SKM-1 treated with dmso at 0.1 percent for 144 hours (cell line): ENCODE measurements at regions not wholly inside any gene's neighbourhood (a gene's known extent, or its start where the extent isn't known, plus 50 kb on each side); places are given as distances from the start of the nearest gene placed in this dataset.

Experiments used
- DNase-seq: peaks from one replicate; lab custom pipeline; 2025; ENCODE audit not compliant: unreplicated experiment; lab: John Stamatoyannopoulos, UW

DNA sequence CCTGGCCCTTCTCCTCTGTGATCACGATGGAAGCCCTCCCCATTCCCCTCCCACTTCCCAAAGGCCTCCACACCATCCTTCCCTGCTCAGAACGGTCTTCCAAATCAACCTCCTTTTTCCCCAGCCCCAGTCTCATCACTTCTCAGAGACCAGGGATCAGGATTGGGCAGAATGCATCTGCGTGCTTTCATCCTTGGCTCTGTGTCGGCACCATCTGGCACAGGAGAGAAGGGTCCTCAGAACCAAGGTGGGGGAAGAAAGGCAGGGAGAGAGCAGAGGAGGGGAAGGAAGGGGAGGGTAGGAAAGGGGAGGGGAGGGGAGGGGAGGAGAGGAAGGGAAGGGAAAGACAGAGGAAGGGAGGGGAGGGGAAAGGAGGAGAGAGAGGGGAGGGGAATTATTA, 52.4 kb upstream of the FICD start:
- no peak for DNase-seq

DNA sequence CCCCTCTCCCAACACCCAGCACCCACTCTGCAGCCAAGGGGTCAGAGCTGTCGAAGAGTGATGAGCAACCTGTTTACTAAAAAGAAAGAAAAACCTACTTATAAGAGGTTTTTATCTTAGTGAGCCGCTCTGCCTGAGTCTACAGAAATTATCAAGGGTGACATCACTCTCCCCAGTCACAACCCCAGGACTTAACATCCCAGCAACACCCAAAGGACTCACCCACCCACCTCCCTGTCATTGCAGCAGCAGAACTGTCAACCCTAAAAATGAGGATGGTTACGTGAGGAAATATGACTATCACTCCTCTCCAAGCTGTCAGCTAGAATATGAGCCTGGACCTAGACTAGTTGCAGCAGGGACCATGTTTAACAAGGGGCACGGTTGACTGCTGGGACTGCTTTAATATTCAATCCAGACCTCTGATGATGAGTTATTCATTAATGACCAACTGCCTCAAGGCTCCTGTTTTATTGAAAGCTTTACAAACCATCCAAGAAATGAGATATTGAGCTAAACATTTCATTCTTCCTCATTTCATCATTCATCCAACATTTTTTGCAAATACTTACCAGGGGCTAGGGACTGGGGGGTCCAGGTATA, 53.9 kb upstream of the FICD start:
- no peak for DNase-seq

DNA sequence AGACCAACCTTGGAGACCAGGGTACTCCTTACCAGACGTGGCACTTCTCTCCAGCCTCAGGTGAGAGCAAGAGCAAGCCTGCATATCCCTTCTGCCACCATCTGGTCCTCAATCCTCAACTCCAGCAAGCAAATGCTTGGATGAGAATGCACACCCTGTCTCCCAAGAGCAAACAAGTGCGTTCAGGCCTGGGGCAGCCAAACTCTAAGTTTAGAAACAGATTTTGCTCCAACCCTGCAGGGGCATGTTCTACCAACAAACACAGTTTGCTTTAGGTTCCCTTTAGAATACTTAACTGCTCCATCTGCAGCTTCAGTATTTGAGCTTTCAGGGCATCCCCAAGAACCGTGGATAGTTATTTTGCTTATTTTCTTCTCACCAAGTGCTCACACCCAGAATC, 55.9 kb upstream of the FICD start:
- DNase-seq: no peak

DNA sequence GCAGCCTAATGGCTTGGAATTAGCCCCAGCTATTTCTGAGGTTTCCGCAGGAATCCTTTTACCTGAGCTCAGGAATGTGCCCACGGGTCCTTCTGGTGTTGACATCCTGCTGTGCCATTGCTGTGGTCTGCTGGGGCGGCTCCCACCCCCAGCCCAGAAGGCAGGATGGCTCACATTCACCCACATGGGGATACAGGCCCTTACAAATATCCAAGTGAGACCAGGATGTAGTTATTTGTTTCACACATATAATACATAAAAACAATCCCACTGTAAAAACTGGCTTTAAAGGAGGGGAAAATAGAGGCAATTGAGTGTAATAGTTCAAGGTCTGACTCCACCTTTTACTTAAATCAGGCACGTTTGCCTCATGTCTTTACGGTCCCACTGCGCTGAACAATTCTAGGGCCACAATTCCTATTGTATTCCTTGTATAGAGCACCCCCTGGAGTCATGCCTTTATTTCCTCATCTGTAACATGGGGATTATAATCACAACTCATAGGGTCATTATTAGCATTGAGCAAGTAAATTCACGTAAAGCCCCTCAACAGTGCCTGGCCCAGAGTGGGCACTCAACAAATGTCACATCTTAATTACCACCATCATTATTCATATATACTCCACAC, 57.2 kb upstream of the FICD start:
- DNase-seq: no peak

DNA sequence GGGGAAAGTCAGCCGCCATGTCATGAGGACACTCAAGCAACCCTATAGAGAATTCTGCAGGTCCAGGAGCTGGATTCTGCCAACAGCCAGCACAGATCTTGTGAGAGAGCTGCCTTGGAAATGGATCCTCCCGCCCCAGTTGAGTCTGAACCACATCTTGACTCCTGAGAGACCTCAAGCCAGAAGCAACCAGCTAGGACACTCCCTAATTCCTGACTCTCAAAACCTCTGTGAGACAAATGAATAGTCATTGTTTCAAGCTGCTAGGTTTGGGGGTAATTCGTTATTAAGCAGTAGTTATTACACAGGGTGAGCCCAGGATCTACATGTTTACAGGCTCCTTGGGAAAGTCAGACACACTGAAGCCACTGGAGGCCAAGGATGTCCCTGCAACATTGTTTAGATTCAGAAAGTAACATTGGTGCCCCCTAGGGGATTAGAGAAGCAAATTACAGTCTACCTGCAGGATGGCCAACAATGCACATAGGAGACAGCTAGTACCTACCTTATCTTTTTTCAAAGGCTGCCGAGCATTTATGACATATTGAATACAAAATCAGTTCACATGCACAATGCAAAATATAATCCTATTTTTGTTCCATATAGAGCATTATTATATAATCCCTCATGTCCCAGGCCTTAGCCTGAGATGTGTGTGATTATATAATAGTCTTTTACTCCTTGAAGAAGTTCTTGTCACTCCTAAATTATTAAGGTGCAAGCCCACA, 57.9 kb upstream of the FICD start:
- DNase-seq: peak; percentile 1

DNA sequence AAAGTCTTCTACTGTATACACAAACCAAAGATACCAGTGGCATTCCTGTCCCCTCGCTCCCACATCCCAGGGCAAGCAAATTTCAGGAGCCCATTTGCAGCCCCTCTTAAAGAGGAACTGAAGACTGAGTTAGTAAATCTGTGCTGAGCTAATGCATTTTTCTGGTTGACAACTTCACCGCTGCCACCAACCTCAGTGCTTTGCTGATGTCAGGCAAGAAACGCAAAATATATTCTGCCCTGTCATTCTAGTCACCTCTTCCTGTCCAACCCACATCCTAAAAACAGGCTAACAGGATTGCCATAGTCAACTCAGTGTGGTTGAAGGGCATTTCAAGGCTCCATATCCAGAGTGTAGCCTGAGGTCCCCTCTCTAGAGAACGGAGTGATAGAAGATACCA, 59.4 kb upstream of the FICD start:
- no peak for DNase-seq

DNA sequence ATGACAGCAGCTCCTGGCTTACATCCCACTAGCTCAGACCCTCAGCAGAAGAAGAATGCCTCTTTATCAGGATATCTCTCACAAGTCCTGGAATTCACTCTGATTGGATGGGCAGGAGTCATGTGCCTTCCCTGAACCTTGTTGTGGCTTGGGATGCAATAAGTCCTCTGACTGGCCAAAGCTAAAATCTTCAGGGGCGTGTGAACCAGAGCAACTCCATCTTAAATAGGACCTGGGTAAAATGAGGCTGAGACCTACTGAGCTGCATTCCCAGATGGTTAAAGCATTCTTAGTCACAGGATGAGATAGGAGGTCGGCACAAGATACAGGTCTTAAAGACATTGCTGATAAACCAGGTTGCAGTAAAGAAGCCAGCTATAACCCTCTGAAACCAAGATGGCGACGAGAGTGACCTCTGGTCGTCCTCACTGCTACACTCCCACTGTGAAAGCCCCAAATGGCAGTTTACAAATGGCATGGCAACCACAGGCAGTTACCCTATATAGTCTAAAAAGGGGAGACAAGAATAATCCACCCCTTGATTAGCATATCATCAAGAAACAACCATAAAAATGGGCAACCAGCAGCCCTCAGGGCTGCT, 60.4 kb upstream of the FICD start:
- DNase-seq: no peak

DNA sequence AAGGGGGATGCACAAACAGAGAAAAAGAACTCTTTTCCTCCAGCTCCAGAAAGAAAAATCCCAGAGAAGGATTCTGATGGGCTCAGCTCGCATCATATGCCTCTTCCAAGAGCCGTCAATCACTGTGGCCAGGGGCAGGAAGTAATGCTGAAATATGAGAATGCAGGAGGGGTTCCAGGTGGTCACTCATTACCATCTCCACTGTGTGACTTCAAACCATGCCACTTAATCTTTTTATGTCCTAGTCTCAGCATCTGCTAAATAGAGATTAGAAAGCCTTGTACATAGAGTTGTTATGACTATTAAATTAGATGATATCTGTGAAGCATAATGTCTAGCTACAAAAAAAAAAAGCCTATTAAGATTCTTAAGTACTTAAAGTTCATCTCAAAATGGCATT, 65.6 kb upstream of the FICD start:
- no peak for DNase-seq

DNA sequence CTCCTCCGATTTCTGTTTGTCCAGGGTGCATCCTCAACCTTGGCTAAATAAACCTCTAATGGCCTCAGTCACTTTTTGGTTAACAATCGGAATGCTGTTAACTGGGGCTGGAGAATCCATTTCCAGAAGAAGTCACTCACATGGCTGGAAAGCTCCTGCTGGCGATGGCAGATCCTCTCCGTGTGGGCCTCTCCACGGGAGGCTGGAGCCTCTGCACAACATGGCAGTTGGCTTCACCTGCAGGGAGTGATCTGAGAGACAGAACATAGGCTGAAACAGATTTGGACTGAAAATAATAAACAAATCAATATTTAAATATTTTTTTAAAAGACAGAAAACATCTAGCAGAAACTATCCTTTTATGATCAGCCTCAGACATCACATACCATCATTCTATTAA, 66.8 kb upstream of the FICD start:
- no peak for DNase-seq

DNA sequence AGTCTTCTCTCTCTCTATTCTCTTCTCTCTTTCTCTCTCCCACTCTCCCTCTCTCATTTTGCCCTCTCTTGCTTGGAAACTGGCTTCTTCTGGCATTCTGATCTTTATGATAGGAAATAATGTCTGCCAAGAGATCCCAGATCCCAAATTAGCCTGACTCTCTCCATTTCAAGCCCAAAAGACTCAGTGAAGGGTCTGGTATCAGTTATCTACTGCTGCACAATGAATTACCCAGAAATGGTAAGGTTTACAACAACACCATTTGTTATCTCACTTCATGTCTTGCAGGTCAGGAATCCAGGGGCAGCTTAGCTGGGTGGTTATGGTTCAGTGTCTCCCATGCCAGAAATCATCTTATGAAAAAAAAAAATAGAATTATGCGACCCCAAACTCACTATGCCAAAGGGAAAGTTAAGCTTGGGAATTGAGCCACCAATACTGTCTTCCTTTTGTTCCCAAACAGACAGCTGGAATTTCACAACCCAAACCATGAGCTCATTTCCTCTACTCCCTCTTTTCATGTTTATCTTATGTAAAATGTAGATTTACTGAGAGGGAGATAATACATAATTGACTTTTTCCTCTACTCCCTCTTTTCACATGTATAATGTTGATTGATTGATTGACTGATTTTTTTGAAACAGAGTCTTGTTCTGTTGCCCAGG, 67.8 kb upstream of the FICD start:
- no peak for DNase-seq

DNA sequence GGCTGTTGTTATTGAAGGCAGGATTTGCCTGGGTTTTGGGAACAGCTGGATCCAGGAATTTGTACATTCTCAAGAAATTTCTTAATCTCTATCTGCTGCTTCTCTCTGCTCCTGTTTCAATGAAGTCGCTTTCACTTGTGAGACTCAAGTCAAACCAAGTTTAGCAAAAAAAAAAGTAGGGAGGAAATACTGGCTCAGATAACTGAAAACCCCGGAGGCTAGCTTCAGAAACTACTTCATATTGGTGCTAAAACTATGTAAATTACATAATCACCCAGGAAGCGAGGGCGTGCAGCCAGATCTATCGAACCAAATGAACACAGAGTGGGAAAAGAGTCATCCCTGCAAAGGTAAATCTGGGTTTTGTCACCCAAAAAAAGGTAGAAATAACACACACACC, 68.3 kb upstream of the FICD start:
- DNase-seq: no peak

DNA sequence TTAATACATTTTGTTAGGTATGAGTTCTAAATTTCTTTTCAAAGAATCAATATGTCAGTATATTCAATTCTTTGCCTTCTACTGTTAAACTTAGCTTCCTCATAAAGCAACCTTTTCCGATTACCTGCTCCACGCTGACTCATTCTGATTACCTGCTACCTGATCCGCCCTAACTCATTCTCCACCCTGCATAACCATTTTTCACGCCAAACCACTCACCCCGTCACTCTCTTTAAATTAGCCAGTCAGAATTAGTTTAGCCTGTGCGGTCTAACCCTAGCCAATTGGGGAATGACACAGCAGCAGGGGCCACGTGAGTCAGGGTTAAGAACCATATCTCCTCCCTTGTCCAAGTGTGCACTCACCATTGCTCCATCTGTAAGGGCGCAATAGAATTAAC, 72.2 kb upstream of the FICD start:
- no peak for DNase-seq

DNA sequence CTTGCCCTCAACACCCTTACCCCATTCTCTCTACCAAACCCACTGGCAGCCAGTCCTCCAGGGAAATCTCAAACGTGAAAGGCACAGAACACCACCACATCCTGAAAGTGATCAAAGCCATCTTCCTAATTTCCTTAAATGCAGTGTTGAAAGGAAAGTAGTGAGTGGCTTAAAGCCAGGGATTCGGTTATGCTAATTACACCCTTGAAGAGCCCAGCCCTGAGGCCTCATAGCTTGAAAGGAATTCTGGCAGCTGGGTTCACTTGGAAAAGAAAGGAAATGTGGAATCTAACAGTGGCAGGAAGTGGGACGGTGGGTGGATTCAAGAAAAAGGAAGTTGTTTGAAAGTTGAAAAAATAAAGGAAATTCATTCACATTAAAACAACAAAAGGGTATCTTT, 73.0 kb upstream of the FICD start:
- DNase-seq: no peak

DNA sequence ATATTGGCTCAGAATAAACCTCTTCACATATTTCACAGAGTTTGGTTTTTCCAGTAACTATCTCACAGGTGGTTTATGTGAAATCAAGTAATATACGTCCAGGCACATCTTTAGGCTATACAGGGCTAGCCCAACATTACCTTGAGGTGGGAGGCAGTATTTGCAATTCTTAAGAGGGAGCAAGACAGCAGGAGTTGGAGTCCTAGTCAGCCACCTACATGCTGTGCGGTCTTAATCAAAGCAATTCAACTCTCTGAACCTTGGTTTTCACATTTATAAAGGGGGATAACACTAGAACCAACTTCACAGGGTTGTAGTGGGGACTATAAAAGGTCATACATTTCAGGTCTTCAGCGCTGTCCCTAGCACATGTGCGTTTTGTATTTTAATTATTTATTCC, 73.5 kb upstream of the FICD start:
- DNase-seq: no peak

DNA sequence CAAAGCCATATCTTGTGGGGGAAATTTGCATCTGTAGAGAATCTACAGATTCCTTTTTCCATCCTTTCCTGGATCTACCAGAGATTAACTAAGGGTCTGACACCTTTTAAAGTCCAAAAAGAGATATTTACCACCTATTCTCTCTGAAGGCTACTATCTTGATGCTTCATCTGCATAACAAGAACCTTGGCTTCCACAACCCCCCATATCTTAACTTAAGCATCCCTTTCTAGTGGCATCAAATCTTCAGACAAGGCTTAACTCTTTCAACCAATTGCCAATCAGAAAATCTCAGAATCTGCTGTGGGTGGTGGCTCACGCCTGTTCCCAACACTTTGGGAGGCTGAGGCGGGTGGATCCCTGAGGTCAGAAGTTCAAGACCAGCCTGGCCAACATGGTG, 74.3 kb upstream of the FICD start:
- no peak for DNase-seq

DNA sequence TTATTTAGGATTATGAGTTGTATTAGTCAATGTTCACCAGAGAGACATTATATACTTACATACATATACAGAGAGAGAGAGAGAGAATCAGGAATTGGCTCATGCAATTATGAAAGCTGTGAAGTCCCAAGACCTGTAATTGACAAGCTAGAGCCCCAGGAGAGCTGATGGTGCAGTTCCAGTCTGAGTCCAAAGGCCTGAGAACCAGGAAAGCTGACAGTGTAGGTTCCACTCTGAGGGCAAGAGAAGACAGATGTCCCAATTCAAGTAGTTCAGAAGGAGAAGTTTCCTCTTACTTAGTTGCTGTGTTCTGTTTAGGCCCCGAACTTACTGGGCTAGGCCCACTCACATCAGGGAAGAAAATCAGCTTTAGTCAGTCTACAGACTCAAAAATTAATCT, 76.4 kb upstream of the FICD start:
- no peak for DNase-seq

DNA sequence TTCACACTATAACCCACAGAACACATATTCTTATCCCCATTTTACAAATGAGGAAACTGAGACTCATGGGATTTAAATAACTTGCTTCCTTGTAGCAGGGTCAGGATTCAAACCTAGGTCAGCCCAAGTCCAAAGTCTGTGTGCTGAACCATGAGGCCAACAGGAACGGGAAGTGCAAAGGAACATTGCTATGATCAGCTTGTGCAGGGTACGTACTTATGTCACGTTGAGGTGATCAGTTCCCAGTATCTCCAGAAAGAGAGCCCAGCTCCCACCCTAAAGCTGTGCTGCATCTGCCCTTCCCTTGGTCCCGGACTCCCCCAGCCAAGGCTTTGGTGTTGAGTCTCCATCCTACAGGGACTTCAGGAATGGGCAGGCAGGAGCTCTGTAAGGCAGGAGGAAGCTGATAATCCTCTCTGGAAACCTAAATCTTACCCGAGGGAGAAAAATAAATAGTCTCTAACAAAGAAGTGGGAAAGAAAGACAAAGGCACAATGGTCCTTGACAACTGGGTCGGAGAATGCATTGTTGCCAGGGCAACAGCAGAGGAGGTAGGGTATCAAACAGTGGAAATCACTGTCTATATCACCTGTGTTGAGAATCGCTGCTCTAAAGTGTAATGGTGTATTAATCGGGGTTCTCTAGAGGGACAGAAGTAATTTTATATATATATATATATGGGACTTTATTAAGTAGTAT, 82.5 kb upstream of the FICD start:
- DNase-seq: no peak

DNA sequence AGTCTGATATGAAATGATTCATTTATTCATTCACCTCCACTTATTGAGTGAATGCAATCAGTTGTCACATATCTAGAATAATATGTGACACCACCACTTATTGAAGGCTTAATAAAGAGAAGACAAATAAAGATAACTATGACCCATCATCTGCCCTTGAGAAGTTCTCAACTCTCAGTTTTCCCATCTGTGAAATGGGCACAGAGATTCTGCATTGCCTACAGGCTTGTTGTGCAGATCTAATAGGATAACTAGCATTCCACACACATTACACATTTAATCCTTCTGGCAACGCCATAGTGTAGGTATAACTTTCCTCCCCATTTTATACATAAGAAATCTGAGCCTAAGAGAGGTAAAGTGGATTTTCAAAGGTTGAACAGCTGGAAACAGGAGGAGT, 84.2 kb upstream of the FICD start:
- DNase-seq: no peak

DNA sequence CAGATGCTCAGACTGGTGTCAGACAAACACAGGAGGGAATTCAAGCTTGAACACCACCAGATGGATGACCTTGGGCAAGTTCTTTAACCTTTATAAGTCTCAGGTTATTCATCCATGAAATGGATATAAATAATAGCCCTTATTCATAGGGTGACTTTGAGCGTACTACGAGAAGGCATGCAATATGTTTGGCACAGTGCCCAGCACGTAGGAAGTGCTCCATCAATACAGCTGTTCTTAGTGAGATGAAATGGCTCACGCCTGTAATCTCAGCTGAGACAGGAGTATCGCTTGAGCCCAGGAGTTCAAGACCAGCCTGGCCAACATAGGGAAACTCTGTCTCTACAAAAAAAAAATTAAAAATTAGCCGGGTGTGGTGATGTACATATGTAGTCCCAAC, 84.8 kb upstream of the FICD start:
- DNase-seq: no peak

DNA sequence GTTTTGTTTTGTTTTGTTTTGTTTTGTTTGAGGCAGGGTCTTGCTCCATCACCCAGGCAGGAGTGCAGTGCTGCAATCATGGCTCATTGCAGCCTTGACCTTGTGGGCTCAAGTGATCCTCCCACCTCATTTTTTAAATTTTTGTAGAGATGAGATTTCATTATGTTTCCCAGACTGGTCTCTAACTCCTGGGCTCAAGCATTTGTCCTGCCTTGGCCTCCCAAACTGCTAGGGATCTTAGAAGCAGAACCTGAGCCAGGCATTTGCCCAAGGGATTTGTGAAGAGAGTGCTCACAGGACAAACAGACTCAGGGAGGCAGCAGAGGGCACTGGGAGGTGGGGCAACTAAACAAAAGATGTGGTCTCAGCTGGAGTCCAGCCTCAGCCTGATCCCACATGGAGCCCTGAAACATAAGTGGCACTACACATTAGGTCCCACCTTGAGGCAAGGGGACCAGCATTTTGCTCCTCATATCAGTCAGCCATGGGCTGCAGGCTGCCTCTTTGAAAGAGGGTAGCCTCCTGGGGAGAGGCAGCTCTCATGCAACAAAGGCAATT, 86.2 kb upstream of the CMKLR1 start:
- DNase-seq: no peak

DNA sequence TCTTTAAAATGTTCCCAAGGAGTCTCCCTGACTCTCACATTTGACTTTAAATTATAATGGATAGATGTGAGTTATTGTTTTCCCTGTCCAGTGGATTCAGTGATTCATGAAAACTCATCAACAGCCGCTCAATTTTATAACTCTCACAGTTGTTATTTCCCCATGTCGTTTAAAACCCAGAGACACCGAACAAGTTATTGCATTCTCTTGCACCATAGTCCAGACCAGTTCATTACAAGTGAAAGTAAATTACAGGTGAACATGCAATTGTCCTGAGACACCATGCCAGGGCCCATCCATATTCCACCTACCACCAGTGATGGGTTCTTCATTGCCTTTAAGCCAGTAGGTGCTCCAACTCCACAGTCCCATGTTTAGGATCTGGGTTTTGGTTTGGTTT, 85.7 kb upstream of the CMKLR1 start:
- DNase-seq: no peak
